SJCRH30 (cell line): ENCODE measurements at regions not wholly inside any gene's neighbourhood (a gene's known extent, or its start where the extent isn't known, plus 50 kb on each side); places are given as distances from the start of the nearest gene placed in this dataset.

Source experiments
- DNase-seq, 2 experiments: peaks; one replicate each; pipeline ENCODE4 v3.0.0-alpha.2; 2015 to 2020
- H3K27ac ChIP-seq: fragments of 250-450 bp; sonication (Bioruptor Pico); 2 replicates; pipeline ENCODE4 v1.5.1; 2020; ENCODE audit warnings: mild to moderate bottlenecking, moderate library complexity
- H3K27me3 ChIP-seq: fragments of 250-450 bp; sonication (Bioruptor Pico); 2 replicates; pipeline ENCODE4 v1.5.1; 2020; ENCODE audit warnings: mild to moderate bottlenecking, moderate library complexity
- H3K36me3 ChIP-seq: fragments of 250-450 bp; sonication (Bioruptor Pico); 2 replicates; pipeline ENCODE4 v1.5.1; 2020; ENCODE audit warnings: mild to moderate bottlenecking, moderate library complexity
- H3K4me1 ChIP-seq: fragments of 250-450 bp; sonication (Bioruptor Pico); 2 replicates; pipeline ENCODE4 v1.5.1; 2020; ENCODE audit warnings: mild to moderate bottlenecking, moderate library complexity
- H3K4me3 ChIP-seq: fragments of 250-450 bp; sonication (Bioruptor Pico); 2 replicates; pipeline ENCODE4 v1.5.1; 2020; ENCODE audit warnings: mild to moderate bottlenecking, moderate library complexity
- H3K9me3 ChIP-seq: fragments of 250-450 bp; sonication (Bioruptor Pico); replicated peaks from 2 replicates; pipeline ENCODE4 v1.5.1; 2020; ENCODE audit warnings: mild to moderate bottlenecking, moderate library complexity

GRCh38 chr2:59084326-59084725 is 843.2 kb upstream of the FANCL start:
- Histone ChIP-seq H3K27me3 (no peaks in the 10 kb centered on the region), H3K4me3 (no peak overlapping the region), H3K9me3 (no peaks in the 10 kb centered on the region), H3K36me3 (no peaks in the 10 kb centered on the region), H3K27ac (no peak overlapping the region), H3K4me1 (no peaks in the 10 kb centered on the region)
- DNase-seq: no peak

- no peak overlapping the region for H3K4me3 ChIP-seq
- no peaks in the 10 kb centered on the region for H3K4me1 ChIP-seq
- 0 out of 2 replicates have a peak, but pooled peaks cover 3% of the 10 kb centered on the region for H3K27me3 ChIP-seq
- H3K27ac ChIP-seq: no peak overlapping the region
- no peak for DNase-seq
- no peaks in the 10 kb centered on the region for H3K36me3 ChIP-seq
- no peaks in the 10 kb centered on the region for H3K9me3 ChIP-seq
Measured at GRCh38 chr2:59083075-59083828, 842.1 kb upstream of the FANCL start.

- no peak overlapping the region for H3K27ac ChIP-seq
- no peak for DNase-seq
Measured at GRCh38 chr2:59082657-59083056, 841.5 kb upstream of the FANCL start.

DNA sequence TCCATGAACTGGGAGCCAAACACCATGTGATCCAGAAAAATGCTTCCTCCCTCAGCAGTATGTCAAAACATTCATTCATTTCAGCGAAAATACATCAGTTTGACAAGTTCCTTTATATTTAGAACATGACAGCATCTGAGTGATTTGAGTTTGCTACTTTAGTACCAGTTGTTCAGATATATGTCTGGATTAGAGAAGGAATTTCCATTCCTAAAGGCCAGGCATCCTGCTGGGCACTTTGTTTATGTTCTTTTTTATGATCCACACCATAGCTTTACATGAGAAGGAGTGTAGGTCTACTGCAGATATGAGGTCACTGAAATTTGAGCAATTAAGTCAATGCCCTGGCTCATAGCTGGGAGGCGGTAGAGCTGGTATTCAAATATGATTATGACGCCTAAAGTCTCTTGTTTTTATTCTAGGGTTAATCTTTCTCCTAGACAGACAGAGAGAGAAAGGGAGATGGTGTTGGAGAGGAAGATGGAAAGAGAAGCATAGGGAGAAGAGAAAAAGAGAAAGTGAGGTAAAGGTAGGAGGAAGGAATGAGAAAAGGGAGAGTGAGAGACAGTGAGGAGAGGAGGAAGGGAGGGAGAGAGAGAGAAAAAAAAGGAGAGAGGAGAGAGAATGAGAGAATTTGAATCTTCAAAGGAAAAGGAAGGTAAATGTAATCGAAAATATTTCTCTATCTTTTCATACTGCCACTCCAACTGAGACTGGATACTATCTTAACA is 839.5 kb upstream of the FANCL start:
- no peaks in the 10 kb centered on the region for H3K4me1 ChIP-seq
- H3K27me3 ChIP-seq: 0 out of 2 replicates have a peak, but pooled peaks cover 3% of the 10 kb centered on the region
- H3K27ac ChIP-seq: no peak overlapping the region
- no peaks in the 10 kb centered on the region for H3K9me3 ChIP-seq
- no peak for DNase-seq
- H3K36me3 ChIP-seq: no peaks in the 10 kb centered on the region
- no peak overlapping the region for H3K4me3 ChIP-seq

More at GRCh38 chr2:59082657-59083056, 841.5 kb upstream of the FANCL start:
- Histone ChIP-seq H3K4me1 (no peaks in the 10 kb centered on the region), H3K4me3 (no peak overlapping the region), H3K27me3 (0 out of 2 replicates have a peak, but pooled peaks cover 3% of the 10 kb centered on the region), H3K9me3 (no peaks in the 10 kb centered on the region), H3K36me3 (no peaks in the 10 kb centered on the region)

DNA sequence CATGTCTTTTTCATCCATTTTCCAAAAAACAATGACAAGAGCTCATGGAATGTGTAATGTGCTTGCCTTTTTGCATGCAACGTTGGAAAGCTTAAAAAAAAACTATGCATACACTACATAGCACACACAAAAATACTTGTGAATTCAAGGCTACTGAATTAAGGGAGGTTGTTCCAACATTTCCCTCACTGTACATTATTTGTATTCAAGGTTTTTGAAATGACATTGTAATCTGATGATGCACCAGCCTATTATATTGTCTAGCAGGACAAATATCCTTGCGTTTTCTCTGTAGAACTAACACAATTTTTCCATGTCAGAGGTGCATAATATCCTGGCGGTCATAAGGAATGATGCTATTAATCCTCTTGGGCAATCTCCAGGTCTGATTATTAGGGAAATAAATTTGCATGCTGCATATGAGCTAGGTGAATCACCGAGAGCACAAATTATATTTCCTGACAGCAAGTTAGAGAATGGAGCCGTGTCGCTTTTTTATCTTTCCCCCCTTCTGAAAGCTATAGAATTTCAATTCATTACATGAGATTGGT is 836.9 kb upstream of the FANCL start:
- H3K4me3 ChIP-seq: no peak overlapping the region
- no peaks in the 10 kb centered on the region for H3K36me3 ChIP-seq
- H3K4me1 ChIP-seq: no peaks in the 10 kb centered on the region
- H3K27me3 ChIP-seq: peaks cover 3% of the 10 kb centered on the region; the same call in 1 of the 2 replicates
- no peaks in the 10 kb centered on the region for H3K9me3 ChIP-seq
- DNase-seq: no peak
- no peak overlapping the region for H3K27ac ChIP-seq

DNA sequence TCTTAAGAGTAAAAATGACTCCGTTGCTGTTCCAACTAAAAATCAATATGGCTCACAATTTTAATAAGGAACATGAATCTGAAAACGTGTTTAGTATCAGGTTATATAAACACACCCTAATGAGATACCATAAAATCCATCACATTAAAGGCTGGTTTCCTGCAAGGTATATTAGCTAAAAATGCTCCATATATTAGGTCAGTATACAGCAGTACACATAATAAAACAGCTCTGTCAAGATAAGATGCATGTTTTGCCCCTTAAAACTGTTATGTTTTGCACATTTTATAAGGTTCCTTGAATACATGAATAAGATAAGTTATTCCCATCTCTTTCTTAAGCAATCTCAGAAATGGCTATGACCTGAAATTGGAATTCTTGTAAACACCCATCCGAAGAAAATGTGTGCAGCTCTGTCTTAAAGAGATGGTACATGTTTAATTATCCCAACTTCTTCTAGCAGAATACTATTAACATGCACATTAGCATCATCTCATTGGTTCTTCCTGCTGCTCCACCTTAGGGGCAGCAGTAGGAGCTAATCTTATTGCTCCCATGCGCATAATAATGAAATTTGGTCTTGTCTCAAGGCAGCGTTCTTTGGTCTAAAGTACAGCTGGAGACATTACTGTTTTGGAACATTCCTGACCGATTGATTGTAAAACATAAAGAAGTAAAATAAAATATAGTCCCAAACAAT is 836.1 kb upstream of the FANCL start:
- DNase-seq: no peak
- H3K9me3 ChIP-seq: no peaks in the 10 kb centered on the region
- H3K36me3 ChIP-seq: no peaks in the 10 kb centered on the region
- no peak overlapping the region for H3K27ac ChIP-seq
- peaks cover 3% of the 10 kb centered on the region; the same call in 1 of the 2 replicates for H3K27me3 ChIP-seq
- no peaks in the 10 kb centered on the region for H3K4me1 ChIP-seq
- no peak overlapping the region for H3K4me3 ChIP-seq

DNA sequence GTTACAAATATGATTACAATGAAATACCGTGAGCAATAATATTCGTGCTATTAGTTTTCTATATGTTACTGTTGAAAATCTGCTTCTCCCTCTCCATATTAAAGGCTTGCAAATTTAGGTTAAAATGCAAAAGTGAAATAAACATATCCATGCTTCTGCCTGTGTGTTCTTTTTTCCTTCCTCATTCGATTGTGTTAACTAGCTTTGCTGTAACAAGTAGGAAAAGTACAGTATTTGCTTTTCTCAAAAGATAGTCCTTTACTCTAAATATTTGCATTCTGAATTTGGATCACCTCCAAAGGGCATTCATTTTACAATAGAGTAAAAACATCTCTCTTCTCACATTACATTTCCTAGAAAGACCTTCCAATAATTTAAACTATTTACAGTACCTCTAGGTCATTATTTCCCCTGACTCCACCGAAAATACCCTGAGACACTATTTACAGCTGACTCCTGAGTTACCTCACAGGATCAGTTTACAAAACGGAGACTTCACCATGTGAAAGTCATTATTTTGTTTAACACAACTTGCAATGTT is 835.0 kb upstream of the FANCL start:
- DNase-seq: no peak
- Histone ChIP-seq H3K4me1 (no peaks in the 10 kb centered on the region), H3K4me3 (no peak overlapping the region), H3K27me3 (peaks cover 3% of the 10 kb centered on the region; the same call in 1 of the 2 replicates), H3K27ac (no peak overlapping the region), H3K36me3 (no peaks in the 10 kb centered on the region), H3K9me3 (no peaks in the 10 kb centered on the region)

DNA sequence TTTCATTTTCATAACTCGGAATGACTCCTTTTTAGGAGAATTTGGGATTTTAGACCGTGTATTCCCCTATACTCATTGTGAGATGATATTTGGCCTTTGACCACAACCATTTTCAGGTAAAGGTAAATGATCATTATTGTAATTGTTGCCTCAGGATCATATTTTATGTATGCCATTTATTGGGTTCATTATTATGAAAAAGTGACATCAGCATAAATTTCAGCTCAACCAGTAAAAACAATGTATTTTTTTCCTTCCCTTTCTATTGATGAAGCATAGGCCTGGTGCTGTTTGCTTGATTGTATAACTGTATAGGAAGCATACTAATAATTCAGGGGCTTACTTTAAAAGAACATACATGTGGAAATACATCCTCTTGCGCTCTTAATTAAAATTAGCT is 832.9 kb upstream of the FANCL start:
- no peak for DNase-seq
- Histone ChIP-seq H3K4me1 (no peaks in the 10 kb centered on the region), H3K27ac (no peak overlapping the region)

DNA sequence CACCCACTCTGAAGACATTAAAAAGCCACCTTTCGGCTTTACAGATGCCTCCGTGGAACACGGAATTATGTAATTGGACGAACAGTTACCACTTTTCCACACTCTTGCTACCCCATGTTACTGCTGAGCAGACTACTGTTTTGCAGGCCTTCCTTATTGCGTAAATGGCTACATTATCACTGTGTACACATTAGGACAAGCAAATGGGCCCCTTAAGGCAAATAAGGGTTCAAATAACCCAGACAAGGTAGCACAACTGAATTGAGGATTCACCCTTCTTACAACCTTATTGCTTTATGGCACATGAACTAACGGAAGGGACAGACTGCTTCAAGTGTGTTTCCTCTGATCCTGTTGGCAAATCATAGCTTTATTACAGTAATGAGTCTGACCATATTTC is 832.2 kb upstream of the FANCL start:
- no peak overlapping the region for H3K4me3 ChIP-seq
- H3K27me3 ChIP-seq: no peaks in the 10 kb centered on the region; the same call in 1 of the 2 replicates
- no peaks in the 10 kb centered on the region for H3K36me3 ChIP-seq
- DNase-seq: no peak
- no peaks in the 10 kb centered on the region for H3K9me3 ChIP-seq
- no peak overlapping the region for H3K27ac ChIP-seq
- H3K4me1 ChIP-seq: no peaks in the 10 kb centered on the region

More for the DNA sequence above, 832.9 kb upstream of the FANCL start:
- peaks cover 3% of the 10 kb centered on the region; the same call in 1 of the 2 replicates for H3K27me3 ChIP-seq
- no peaks in the 10 kb centered on the region for H3K9me3 ChIP-seq
- H3K4me3 ChIP-seq: no peak overlapping the region
- no peaks in the 10 kb centered on the region for H3K36me3 ChIP-seq

DNA sequence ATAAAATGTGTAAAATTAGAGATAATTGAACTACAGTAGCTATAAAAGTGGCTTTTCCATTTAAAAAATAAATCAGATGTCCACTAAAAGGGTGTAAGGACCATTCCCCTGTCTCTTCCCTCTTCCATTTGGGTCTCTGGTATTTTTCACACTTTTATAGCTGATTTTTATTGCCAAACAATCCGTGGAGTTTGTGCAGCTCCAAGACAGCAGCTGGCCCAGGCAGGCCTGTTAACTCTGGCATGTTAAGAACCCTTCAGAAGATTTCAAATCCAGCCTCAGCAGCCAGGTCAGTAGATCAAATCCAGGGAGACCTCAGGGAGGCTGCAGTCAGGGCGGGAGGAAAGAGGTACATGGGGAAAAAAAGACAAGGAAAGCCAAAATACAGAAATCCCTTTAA is 827.1 kb upstream of the FANCL start:
- Histone ChIP-seq H3K4me1 (no peaks in the 10 kb centered on the region), H3K36me3 (no peaks in the 10 kb centered on the region), H3K27ac (no peak overlapping the region), H3K4me3 (no peak overlapping the region), H3K27me3 (peaks cover 3% of the 10 kb centered on the region; the same call in 1 of the 2 replicates), H3K9me3 (no peaks in the 10 kb centered on the region)
- DNase-seq: no peak

- DNase-seq: no peak
- Histone ChIP-seq H3K4me1 (no peaks in the 10 kb centered on the region), H3K4me3 (no peak overlapping the region), H3K36me3 (no peaks in the 10 kb centered on the region), H3K27me3 (peaks cover 3% of the 10 kb centered on the region; the same call in 1 of the 2 replicates), H3K27ac (no peak overlapping the region), H3K9me3 (no peaks in the 10 kb centered on the region)
Measured at GRCh38 chr2:59066787-59067399, 825.8 kb upstream of the FANCL start.

DNA sequence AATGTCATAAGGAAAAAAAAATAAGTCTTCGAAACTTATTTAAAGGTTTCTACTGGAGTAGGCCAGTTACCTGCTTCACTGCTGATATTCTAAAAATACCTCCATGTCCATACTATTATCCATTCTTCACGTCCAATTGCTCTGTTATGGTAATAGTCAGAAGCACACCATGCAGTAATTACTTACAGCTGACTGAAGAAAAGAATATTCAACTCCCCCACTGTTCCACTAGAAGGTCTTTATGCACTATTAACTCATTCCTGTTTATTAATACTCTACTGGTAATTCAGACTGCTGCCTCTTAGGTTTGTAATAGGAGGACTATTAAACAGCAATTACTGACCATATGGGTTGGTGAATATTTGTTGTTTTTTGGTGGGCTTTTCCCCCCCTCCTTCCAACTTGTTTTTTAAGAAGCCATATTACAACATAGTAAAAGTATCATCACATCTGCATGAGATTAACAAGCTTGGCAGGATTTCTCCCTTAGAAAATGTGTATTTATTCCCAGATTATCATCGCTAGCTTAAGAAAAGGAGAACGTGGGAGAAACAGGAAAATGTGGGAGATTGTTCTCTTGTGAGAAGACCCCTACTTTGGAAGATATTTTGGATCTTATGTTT is 806.4 kb upstream of the FANCL start:
- DNase-seq: no peak
- Histone ChIP-seq H3K36me3 (no peaks in the 10 kb centered on the region), H3K27ac (no peak overlapping the region), H3K27me3 (peaks cover 16% of the 10 kb centered on the region; the same call in 1 of the 2 replicates), H3K4me3 (no peak overlapping the region), H3K9me3 (no peaks in the 10 kb centered on the region), H3K4me1 (no peaks in the 10 kb centered on the region)

DNA sequence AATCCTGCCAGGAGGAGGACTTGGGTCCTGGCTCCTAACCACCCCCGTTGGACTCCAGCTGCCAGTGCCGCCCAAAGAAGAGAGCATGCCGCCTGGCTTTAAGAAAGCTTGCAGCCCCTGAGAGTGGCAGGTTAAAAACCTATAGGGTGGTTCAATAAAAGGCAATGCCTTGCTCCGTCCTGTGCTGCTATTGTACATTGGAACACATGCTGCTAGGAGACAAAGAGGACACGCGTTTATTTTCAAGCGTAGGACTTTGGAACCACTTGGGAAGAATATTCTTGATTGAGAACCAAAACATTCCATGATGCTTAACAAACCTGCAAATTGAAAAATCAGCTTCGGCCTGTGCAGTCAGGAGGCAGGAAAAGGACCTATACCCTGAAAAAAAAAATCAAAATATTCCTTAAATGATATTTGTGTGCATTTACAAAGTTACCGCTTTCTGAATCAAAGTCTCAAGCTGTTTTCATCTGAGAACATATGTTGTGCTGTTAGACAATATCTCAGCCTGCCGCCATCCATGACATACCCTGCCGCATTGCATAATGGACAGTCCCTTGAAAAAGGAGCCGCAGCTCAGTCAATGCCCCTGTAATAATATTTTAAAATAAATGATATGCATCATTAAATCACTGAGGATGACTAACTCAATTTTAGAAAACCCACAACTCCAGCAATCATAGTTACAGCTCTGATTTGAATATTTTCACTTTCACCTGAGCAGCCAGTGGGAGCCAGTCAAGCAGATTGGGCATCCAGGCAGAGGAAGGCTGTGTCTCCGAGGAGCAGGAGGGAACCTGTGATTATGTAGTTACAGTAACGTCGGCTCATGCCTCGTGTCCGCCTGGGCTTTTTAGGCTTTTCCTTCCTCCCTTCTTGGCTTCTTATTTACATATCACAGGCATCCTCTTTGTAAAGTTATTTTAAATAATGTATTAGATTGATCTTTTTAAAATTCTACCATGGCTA is 805.6 kb upstream of the FANCL start:
- DNase-seq: no peak
- H3K27ac ChIP-seq: no peak overlapping the region
- H3K4me3 ChIP-seq: no peak overlapping the region
- peaks cover 16% of the 10 kb centered on the region; the same call in 1 of the 2 replicates for H3K27me3 ChIP-seq
- H3K9me3 ChIP-seq: no peaks in the 10 kb centered on the region
- no peaks in the 10 kb centered on the region for H3K4me1 ChIP-seq
- no peaks in the 10 kb centered on the region for H3K36me3 ChIP-seq
